ENCODE measurements at regions not wholly inside any gene's neighbourhood (a gene's known extent, or its start where the extent isn't known, plus 50 kb on each side); places are given as distances from the start of the nearest gene placed in this dataset.

DNA sequence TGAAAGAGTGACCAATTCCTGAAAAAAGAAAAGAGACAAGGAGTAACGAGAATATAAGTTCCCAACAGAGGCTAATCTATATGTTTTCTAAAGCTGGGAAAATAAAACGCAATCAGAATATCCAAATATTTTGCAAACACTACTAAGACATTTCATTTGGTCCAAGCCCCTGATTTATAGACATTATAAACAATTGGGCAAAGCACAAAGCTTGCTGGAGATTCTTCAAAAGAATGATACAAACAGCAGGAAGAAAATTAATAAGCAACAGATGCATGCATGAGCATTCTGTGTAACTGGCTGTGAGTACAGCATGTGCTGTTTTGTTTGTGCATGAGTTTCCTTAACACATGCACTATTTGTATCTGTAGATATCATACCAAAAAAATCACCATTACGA lies 552.9 kb downstream of the LTN1 start:
- Histone ChIP-seq H3K9ac (replicated peaks; ENCODE audit: extremely low read depth, insufficient read depth, low read length) (no peak overlapping the region), H3K9me3 (replicated peaks; ENCODE audit: control insufficient read depth, insufficient read depth, low read length) (no peaks in the 10 kb centered on the region), H3K27ac (ENCODE audit: insufficient read depth, low read depth, low read length) (no peak overlapping the region), H3K36me3 (ENCODE audit: control insufficient read depth in 2 of 2, extremely low read depth in 1 of 2, insufficient read depth in 2 of 2, low read length in 2 of 2) (no peaks in the 10 kb centered on the region), H3K4me3 (replicated peaks in 1 of 3; ENCODE audit: insufficient read depth in 1 of 3, low read depth in 1 of 3, low read length in 3 of 3) (no peak overlapping the region), H3K9me1 (replicated peaks; ENCODE audit: control insufficient read depth, extremely low read depth, insufficient read depth, low read length) (no peaks in the 10 kb centered on the region), H4K20me1 (replicated peaks; ENCODE audit: control insufficient read depth, extremely low read depth, insufficient read depth, low read length) (no peaks in the 10 kb centered on the region), H3K4me2 (ENCODE audit: insufficient read depth, low read length) (no peak overlapping the region), H3K27me3 (ENCODE audit: control insufficient read depth in 2 of 2, insufficient read depth in 2 of 2, low read length in 2 of 2) (no peaks in the 10 kb centered on the region), H2AFZ (ENCODE audit: low read depth, low read length) (no peak overlapping the region), H3K79me2 (ENCODE audit: control insufficient read depth, insufficient read depth, low read length) (no peaks in the 10 kb centered on the region), H3K4me1 (ENCODE audit: control insufficient read depth, extremely low read depth, insufficient read depth, low read length) (peaks cover 4% of the 10 kb centered on the region)
- intact Hi-C loops (cut with micrococcal nuclease), result no loop called here
- DNase-seq (ENCODE audit: low read depth, low spot score) (no peak), FAIRE-seq (no peak)
- POLR2A ChIA-PET, result no interaction called here
- CTCF ChIA-PET, result interaction anchor here (0.6 kb wide), 1 partner anchor 172 kb away, joined by 4 read pairs; no protein-coding TSS in a partner anchor
- TF ChIP-seq MYC (IDR thresholded peaks at IDR 0.05; ENCODE audit: low read depth, low read length) (no peak), POLR2AphosphoS5 (IDR thresholded peaks at IDR 0.05; ENCODE audit: insufficient read depth, low read depth, low read length) (no peak), GATA2 (IDR thresholded peaks at IDR 0.05; ENCODE audit: insufficient read depth, insufficient read length, low read depth, low read length) (no peak), EZH2 (IDR thresholded peaks at IDR 0.05; ENCODE audit: borderline replicate concordance, low read depth, low read length, severe bottlenecking) (no peak), FOS (IDR thresholded peaks at IDR 0.05; ENCODE audit: borderline replicate concordance, insufficient read depth, low read length) (no peak), POLR2A (IDR thresholded peaks at IDR 0.05; ENCODE audit: low read depth, low read length) (no peak), JUN (IDR thresholded peaks at IDR 0.05; ENCODE audit: borderline replicate concordance, insufficient read depth, insufficient read length, low read depth) (no peak)
- TF ChIP-seq, protein P1, sequence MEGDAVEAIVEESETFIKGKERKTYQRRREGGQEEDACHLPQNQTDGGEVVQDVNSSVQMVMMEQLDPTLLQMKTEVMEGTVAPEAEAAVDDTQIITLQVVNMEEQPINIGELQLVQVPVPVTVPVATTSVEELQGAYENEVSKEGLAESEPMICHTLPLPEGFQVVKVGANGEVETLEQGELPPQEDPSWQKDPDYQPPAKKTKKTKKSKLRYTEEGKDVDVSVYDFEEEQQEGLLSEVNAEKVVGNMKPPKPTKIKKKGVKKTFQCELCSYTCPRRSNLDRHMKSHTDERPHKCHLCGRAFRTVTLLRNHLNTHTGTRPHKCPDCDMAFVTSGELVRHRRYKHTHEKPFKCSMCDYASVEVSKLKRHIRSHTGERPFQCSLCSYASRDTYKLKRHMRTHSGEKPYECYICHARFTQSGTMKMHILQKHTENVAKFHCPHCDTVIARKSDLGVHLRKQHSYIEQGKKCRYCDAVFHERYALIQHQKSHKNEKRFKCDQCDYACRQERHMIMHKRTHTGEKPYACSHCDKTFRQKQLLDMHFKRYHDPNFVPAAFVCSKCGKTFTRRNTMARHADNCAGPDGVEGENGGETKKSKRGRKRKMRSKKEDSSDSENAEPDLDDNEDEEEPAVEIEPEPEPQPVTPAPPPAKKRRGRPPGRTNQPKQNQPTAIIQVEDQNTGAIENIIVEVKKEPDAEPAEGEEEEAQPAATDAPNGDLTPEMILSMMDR (IDR thresholded peaks at IDR 0.05; ENCODE audit: extremely low read depth in 1 of 2, insufficient read depth in 1 of 2, low read depth in 1 of 2, low read length in 2 of 2), result no peak
- TF ChIP-seq, protein P2, sequence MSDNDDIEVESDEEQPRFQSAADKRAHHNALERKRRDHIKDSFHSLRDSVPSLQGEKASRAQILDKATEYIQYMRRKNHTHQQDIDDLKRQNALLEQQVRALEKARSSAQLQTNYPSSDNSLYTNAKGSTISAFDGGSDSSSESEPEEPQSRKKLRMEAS (IDR thresholded peaks at IDR 0.05; ENCODE audit: insufficient read depth, insufficient read length), result no peak
- no TSS peak for BruUV-seq (replicated peaks)
- dilution Hi-C loops (cut with MboI; ENCODE audit: extremely low pct_ligation_motif_present, low sequenced_read_pairs), result no loop called here
